Neural progenitor cell (in vitro differentiated cells): ENCODE measurements at regions not wholly inside any gene's neighbourhood (a gene's known extent, or its start where the extent isn't known, plus 50 kb on each side); places are given as distances from the start of the nearest gene placed in this dataset.

Experiments
- CTCF ChIP-seq: fragments of 200-600 bp; sonication (generic); IDR thresholded peaks from 2 replicates; pipeline ENCODE4 v1.5.1; 2017; ENCODE audit warnings: antibody characterized with exemption, mild to moderate bottlenecking
- EZH2 ChIP-seq: fragments of 200-600 bp; sonication (generic); IDR thresholded peaks from 2 replicates; pipeline ENCODE4 v1.6.1; 2017; ENCODE audit warnings: antibody characterized with exemption, mild to moderate bottlenecking, moderate library complexity
- EZH2phosphoT487 ChIP-seq: fragments of 200-600 bp; sonication (generic); IDR thresholded peaks from 2 replicates; pipeline ENCODE4 v1.6.1; 2017; ENCODE audit warnings: antibody characterized with exemption

DNA sequence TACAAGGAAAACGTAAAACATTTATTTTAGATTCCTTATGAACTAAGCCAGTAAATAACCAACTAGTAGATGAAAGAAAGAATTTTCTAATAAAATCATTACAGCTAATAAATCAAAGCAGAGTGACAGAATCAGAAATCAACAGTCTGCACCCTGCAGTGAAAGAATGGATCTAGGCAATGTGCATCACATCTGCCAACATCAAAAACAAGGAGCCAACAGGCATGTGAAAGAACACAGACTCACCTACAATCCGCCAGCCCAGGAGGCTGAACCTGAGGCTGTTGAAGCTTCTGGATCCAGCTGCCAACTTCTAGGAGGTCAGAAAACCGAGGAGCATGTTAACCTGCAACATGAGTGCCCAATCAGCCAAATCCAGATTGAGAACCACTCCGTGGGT is 196.3 kb downstream of the SETD4 start:
- TF ChIP-seq EZH2phosphoT487 (no peak), CTCF (no peak), EZH2 (no peak)
